ENCODE measurements at regions not wholly inside any gene's neighbourhood (a gene's known extent, or its start where the extent isn't known, plus 50 kb on each side); places are given as distances from the start of the nearest gene placed in this dataset.

- no peak for TF ChIP-seq CTCF (IDR thresholded peaks at IDR 0.05)
- TF ChIP-seq POLR2A (IDR thresholded peaks at IDR 0.05): no peak
- TF ChIP-seq EP300 (IDR thresholded peaks at IDR 0.05): no peak
Observed at GRCh38 chr18:22285361-22286140, 116.2 kb downstream of the GATA6 start.

Data from ovary (tissue), 3 donors.